Mesodermal cell (in vitro differentiated cells): ENCODE measurements at regions not wholly inside any gene's neighbourhood (a gene's known extent, or its start where the extent isn't known, plus 50 kb on each side); places are given as distances from the start of the nearest gene placed in this dataset.

Experiments used
- H3K27ac ChIP-seq: 2 replicates; pipeline ENCODE4 v1.7.0; 2013; ENCODE audit warnings: mild to moderate bottlenecking, low read depth, low read length, moderate library complexity; ENCODE audit not compliant: severe bottlenecking
- H3K36me3 ChIP-seq: 2 replicates; pipeline ENCODE4 v1.7.1; 2013; ENCODE audit warnings: mild to moderate bottlenecking, low read length, moderate library complexity; ENCODE audit not compliant: control insufficient read depth, insufficient read depth
- H3K4me1 ChIP-seq: one replicate; pipeline ENCODE4 v1.7.1; 2013; ENCODE audit warnings: mild to moderate bottlenecking, low read length; ENCODE audit not compliant: insufficient read depth, control insufficient read depth, poor library complexity, severe bottlenecking
- H3K4me3 ChIP-seq: 2 replicates; pipeline ENCODE4 v1.7.0; 2013; ENCODE audit warnings: low read length, control low read depth, mild to moderate bottlenecking; ENCODE audit not compliant: insufficient read depth, poor library complexity, severe bottlenecking; ENCODE audit errors: extremely low read depth
- H3K9me3 ChIP-seq: 2 replicates; pipeline ENCODE4 v1.7.1; 2013; ENCODE audit warnings: mild to moderate bottlenecking, low read length, moderate library complexity; ENCODE audit not compliant: control insufficient read depth
- WGBS, 2 experiments: methylation state at CpG; one replicate each; pipeline ENCODE4 v1.1.5; 2013; ENCODE audit warnings: missing lambda C conversion rate in 2 of 2; ENCODE audit not compliant: insufficient coverage in 2 of 2; 5-methylcytosine and 5-hydroxymethylcytosine counted together

DNA sequence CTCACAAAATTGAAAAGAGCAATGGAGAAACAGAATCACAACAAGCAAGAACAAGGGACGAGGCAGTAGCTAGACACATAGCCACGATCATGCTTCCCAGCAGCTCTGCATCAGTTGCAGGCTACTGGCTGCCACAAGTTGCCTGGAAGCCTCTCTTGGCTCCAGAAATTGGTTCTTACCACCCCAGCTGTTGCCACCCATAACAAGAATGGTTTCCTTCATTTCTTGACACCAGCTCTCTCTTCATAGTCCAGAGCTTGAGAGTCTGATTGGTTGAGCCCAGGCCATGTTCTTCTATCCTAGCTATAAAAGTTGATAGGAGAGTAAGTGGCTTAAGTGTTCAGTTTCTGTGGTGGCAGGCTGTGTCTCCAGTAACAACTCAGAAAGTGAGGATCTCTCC, 210.7 kb upstream of the ANKRD55 start:
- no peaks in the 10 kb centered on the region for H3K4me1 ChIP-seq
- H3K27ac ChIP-seq = no peak overlapping the region
- no peaks in the 10 kb centered on the region for H3K9me3 ChIP-seq
- WGBS, 2 experiments = 88 to 93% methylated on average over 2 of the region's 2 CpGs
- H3K4me3 ChIP-seq = no peak overlapping the region
- H3K36me3 ChIP-seq = no peaks in the 10 kb centered on the region

DNA sequence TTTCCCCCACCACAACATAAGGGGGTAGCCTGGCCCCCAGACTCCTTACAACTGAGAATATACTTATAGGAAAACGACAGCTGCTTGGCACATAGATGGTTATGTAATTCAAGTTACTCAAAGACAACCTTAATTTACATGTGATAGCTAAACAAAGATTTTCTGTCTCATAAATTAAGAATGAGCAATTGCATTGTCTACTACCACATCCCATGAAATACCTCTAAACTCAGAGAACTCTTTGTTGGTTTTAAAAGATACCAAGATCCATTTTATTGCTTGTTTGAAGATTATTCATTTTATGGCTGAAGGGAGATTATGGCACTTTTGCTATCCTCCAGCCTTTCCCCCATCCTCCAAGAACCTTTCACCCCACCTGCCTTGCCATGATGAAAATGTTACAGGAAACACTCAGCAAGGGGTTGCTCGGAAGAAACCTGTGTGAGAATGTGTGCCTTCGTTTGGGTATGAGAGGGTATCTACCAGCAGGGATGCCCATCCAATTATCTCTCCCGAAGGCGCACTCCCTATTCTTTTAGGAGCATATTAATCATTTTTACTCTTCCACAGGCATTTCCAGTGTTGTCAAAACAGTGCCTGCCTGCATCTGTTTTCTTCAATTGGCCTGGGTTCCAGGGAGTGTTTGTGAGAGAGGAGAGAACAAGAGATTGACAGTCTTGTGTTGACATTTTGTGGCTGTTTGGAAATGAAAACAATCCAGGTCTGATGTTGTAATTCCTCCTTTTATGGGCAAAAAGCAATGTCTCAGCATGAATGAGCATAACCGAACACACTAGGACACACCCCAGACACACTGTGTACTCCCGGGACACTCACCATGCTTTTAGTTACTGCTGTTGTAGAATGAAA, 208.0 kb upstream of the ANKRD55 start:
- H3K4me1 ChIP-seq = no peaks in the 10 kb centered on the region
- no peak overlapping the region for H3K27ac ChIP-seq
- no peaks in the 10 kb centered on the region for H3K9me3 ChIP-seq
- 100% methylated on average over 1 of the region's 7 CpGs; no CpG with 5 or more reads in 1 of the 2 experiments for WGBS, 2 experiments
- H3K4me3 ChIP-seq = no peak overlapping the region
- H3K36me3 ChIP-seq = no peaks in the 10 kb centered on the region

DNA sequence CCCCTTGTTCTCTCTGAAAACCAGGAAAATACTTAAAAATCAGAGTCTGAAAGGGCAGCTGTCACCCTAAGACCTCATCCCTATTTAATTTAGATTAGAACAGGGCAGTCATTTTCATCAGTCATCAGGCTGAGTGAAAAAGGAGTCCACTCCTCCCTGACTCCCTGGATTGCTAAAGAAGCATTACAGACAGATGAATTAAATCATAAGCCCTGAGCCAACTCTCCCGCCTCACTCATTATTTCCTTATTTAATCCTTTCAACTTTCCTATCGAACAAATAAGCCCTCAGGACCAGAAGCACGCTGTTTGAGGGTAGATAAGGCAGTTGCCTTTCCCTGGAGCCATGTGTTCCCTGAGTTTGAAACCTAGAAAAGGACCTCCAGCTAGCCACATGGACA, 201.9 kb upstream of the ANKRD55 start:
- WGBS, 2 experiments = 64 to 73% methylated on average over 2 to 3 of the region's 3 CpGs
- no peaks in the 10 kb centered on the region for H3K36me3 ChIP-seq
- H3K4me3 ChIP-seq = no peak overlapping the region
- H3K4me1 ChIP-seq = no peaks in the 10 kb centered on the region
- no peak overlapping the region for H3K27ac ChIP-seq
- no peaks in the 10 kb centered on the region for H3K9me3 ChIP-seq

DNA sequence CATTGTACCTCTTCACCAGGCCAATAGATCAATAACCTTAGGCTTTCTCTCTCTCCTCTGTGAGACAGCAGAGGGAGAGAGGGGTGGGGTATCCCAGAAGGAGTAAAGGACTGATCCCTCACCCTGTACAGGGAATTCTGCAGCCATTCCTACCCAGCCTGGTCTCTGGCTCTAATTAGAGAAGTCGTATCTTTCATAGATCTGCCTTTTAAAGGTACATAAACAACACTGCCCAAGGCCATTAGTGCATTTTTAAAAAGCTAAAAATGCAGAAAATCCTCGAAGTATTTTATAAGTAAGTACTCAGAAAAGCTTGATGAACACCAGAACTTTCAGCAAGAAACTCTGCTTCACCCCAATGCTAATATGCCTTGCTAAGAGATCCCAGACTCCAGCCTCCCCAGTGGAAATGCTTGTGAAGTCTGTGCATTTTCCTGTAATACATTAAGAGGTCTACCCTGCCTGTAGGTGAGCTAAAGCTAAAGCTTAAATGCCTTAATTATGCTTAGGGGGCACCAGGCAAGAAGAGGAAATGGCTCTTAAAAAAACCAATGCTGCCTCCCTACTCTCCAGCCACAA, 200.0 kb upstream of the ANKRD55 start:
- Histone ChIP-seq H3K4me3 (no peak overlapping the region), H3K36me3 (no peaks in the 10 kb centered on the region), H3K4me1 (no peaks in the 10 kb centered on the region), H3K27ac (no peak overlapping the region), H3K9me3 (no peaks in the 10 kb centered on the region)
- 100% methylated on average over 1 to 2 of the region's 2 CpGs for WGBS, 2 experiments

DNA sequence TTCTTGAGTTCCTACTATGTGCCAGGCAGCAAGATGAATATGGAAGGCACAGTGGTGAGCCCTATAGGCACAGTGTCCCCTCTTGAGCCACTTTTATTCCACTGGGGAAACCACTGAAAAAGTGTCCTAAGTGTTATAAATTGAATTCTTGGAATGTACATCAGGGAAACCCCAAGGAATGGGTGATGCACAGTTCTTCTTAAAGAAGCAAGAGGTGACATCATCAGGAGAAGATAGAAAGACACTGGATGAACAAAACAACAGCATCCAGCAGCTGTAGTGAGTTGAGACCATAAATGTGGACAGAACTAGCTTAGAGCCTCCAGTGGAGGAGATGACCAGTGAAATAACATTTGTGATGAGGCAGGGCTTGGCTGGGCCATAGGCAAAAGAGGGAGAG, 199.2 kb upstream of the ANKRD55 start:
- H3K4me3 ChIP-seq = no peak overlapping the region
- no peak overlapping the region for H3K27ac ChIP-seq
- H3K9me3 ChIP-seq = no peaks in the 10 kb centered on the region
- no peaks in the 10 kb centered on the region for H3K36me3 ChIP-seq
- no peaks in the 10 kb centered on the region for H3K4me1 ChIP-seq

DNA sequence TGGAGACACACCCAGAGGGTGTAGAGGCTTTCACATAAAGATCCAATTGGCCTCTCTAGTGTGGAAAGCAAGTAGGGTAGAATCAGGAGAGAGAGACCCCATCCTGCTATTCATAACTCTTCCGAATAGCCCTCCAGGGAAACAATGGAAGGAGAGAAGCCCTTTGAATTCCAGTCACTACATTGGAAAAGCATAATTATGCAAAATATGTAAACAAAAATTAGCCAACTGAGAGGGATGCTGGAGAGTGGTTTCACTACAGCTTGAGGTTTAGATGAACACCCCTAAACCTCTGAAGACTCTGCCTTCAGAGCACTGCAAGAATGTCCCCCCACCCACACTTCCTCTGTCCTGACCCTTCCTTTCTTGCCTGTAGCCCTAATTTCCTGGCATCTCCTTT, 197.3 kb upstream of the ANKRD55 start:
- Histone ChIP-seq H3K27ac (no peak overlapping the region), H3K4me3 (no peak overlapping the region), H3K36me3 (no peaks in the 10 kb centered on the region), H3K9me3 (no peaks in the 10 kb centered on the region), H3K4me1 (no peaks in the 10 kb centered on the region)
- no CpG with 5 or more reads among the region's 1 CpG for WGBS, 2 experiments

DNA sequence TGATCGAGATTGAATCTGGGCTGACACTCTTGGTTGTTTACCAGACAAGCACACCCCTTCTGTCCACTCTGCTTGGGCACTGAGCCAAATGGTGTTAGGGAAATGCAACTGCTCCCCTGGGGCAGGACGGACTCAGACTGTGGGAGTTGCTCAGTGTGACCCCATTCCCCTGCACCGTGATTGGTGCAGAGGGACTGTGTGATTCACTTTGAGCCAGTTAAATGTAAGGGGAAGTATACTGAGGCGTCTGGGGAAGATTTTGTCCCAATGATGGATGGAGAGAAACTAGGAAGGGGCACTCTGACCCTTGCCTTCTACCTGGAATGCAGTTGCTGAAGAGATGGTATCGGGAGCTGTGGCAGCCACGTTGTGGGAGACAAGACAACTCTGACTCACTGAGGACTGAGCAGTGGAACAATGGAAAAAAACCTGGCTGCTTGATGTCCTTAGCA, 196.0 kb upstream of the ANKRD55 start:
- no peaks in the 10 kb centered on the region for H3K9me3 ChIP-seq
- H3K4me3 ChIP-seq = no peak overlapping the region
- 82 to 100% methylated on average over 5 of the region's 6 CpGs for WGBS, 2 experiments

DNA sequence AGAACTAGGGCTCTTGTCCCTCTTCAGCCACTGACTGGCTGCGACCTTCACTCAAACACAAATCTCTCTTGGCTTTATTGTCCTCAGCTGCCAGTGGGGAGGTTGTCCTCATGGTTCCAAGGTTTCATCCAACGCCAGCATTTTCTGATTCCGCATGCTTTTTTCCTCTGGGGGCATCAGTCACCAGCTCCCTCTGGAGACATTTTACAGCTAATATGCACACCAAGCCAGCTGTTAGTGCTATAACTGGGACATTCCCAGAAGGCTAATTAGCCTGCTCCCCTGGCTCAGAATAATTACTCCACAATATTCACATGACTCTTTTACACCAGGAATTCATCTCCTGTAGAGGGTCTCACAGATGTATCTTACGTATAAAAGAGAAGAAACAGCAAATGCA, 193.6 kb upstream of the ANKRD55 start:
- Histone ChIP-seq H3K4me1 (no peaks in the 10 kb centered on the region), H3K9me3 (peaks cover 4% of the 10 kb centered on the region)
- WGBS, 2 experiments = 93 to 97% methylated on average over 3 to 4 of the region's 4 CpGs

More for the DNA sequence above, 196.0 kb upstream of the ANKRD55 start:
- Histone ChIP-seq H3K4me1 (no peaks in the 10 kb centered on the region), H3K27ac (no peak overlapping the region), H3K36me3 (no peaks in the 10 kb centered on the region)

DNA sequence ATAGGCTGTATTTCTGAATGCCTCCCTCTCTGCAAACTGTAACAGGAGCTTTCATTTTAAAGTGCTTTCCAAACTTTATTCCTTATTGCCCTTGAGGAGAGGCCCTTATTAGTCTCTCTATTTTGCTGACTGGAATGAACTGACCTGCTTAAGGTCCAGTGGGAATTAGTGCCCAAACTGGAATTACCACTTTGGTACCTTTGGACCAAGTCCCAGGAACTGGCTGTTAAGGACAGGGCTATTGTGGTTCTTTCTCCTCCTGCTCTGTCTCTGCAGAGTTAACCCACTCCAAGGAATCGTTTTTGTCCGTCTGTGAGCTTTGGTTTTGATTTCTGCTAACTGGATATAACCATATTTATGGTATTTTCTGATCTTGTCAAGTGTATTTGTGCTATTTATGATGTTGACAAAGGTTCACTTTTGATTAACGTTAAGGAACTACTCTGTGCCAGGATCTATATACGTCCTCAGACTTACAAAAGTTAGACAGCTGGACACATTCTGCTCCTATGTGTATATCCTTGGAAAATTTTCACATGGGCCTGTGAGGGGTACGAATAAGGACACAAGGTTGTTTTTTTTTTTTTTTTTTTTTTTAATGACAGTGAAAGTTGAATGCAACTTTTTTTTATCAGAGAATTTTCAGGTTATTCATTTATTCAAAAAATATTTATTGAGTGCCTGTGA, 189.1 kb upstream of the ANKRD55 start:
- no peak overlapping the region for H3K4me3 ChIP-seq
- no peak overlapping the region for H3K27ac ChIP-seq
- WGBS, 2 experiments = 100% methylated on average over 1 of the region's 5 CpGs; no CpG with 5 or more reads in 1 of the 2 experiments
- H3K9me3 ChIP-seq = peaks cover 12% of the 10 kb centered on the region
- no peaks in the 10 kb centered on the region for H3K4me1 ChIP-seq
- H3K36me3 ChIP-seq = no peaks in the 10 kb centered on the region

More for the DNA sequence above, 193.6 kb upstream of the ANKRD55 start:
- H3K36me3 ChIP-seq = no peaks in the 10 kb centered on the region
- H3K4me3 ChIP-seq = no peak overlapping the region
- no peak overlapping the region for H3K27ac ChIP-seq

DNA sequence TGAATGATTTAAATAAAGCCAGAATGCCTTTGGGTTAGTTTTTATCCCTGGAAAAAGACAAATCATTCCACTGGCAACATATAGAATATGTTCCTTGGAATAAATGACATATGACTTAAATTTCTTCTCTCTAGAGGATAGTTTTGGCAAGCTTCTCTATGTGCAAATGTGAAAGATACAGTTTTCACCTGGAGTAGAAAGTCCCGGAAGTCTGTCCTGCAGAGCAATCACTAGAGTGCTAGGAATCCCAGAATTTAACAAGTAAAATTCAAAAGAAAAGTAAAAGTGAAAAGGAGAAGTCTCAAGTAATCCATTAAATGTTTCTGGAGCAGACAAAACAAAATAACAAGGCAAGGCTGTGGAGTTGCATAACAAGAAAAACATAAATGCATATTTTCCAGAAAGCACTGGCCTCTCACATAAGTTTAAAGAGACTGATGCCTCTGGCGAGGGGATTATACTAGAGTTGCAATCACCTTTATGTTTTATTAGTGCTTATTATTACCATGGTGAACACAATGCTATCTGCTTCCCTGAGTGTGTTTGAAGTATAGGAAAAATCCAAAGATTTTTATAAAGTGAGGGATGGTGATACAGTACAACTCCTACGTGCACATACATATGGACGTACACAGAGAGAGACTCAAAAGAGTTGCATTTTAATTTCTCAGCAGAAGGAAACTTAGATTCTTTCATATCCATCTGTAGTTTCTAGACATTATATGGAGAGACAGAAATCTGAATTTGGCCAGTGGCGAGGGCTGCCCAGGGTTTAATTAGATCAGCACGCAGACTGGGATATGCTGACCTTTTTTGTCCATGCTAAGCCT, 188.3 kb upstream of the ANKRD55 start:
- Histone ChIP-seq H3K36me3 (no peaks in the 10 kb centered on the region), H3K4me3 (no peak overlapping the region), H3K9me3 (peaks cover 12% of the 10 kb centered on the region), H3K4me1 (no peaks in the 10 kb centered on the region), H3K27ac (no peak overlapping the region)
- WGBS, 2 experiments = 89 to 97% methylated on average over 2 to 5 of the region's 6 CpGs
